ENCODE measurements at regions not wholly inside any gene's neighbourhood (a gene's known extent, or its start where the extent isn't known, plus 50 kb on each side); places are given as distances from the start of the nearest gene placed in this dataset.

- no peak overlapping the region for H3K9ac ChIP-seq (replicated peaks; ENCODE audit: extremely low read depth, insufficient read depth, low read length)
- FAIRE-seq = no peak
- no peak overlapping the region for H3K4me2 ChIP-seq (ENCODE audit: insufficient read depth, low read length)
- dilution Hi-C loops (cut with MboI; ENCODE audit: extremely low pct_ligation_motif_present, low sequenced_read_pairs) (no loop called here), intact Hi-C loops (cut with micrococcal nuclease) (no loop called here)
- H3K4me3 ChIP-seq (replicated peaks in 1 of 3; ENCODE audit: insufficient read depth in 1 of 3, low read depth in 1 of 3, low read length in 3 of 3) = no peak overlapping the region
- ChIA-PET CTCF (no interaction called here), POLR2A (no interaction called here)
- no TSS peak for BruUV-seq (replicated peaks)
- no peak overlapping the region for H3K27ac ChIP-seq (ENCODE audit: insufficient read depth, low read depth, low read length)
- no peaks in the 10 kb centered on the region for H3K9me1 ChIP-seq (replicated peaks; ENCODE audit: control insufficient read depth, extremely low read depth, insufficient read depth, low read length)
- H4K20me1 ChIP-seq (replicated peaks; ENCODE audit: control insufficient read depth, extremely low read depth, insufficient read depth, low read length) = no peaks in the 10 kb centered on the region
- H3K36me3 ChIP-seq (ENCODE audit: control insufficient read depth in 2 of 2, extremely low read depth in 1 of 2, insufficient read depth in 2 of 2, low read length in 2 of 2) = no peaks in the 10 kb centered on the region
- no peaks in the 10 kb centered on the region for H3K79me2 ChIP-seq (ENCODE audit: control insufficient read depth, insufficient read depth, low read length)
- peaks cover 9 to 12% of the 10 kb centered on the region in 2 experiments for H3K27me3 ChIP-seq (ENCODE audit: control insufficient read depth in 2 of 2, insufficient read depth in 2 of 2, low read length in 2 of 2)
- no peaks in the 10 kb centered on the region for H3K4me1 ChIP-seq (ENCODE audit: control insufficient read depth, extremely low read depth, insufficient read depth, low read length)
- no peak for TF ChIP-seq GATA2 (IDR thresholded peaks at IDR 0.05; ENCODE audit: insufficient read depth, insufficient read length, low read depth, low read length)
- no peak for TF ChIP-seq MYC (IDR thresholded peaks at IDR 0.05; ENCODE audit: low read depth, low read length)
- TF ChIP-seq EZH2 (IDR thresholded peaks at IDR 0.05; ENCODE audit: borderline replicate concordance, low read depth, low read length, severe bottlenecking) = no peak
- no peak for TF ChIP-seq JUN (IDR thresholded peaks at IDR 0.05; ENCODE audit: borderline replicate concordance, insufficient read depth, insufficient read length, low read depth)
- TF ChIP-seq MAX (IDR thresholded peaks at IDR 0.05; ENCODE audit: insufficient read depth, insufficient read length) = no peak
- TF ChIP-seq FOS (IDR thresholded peaks at IDR 0.05; ENCODE audit: borderline replicate concordance, insufficient read depth, low read length) = no peak
- no peak for TF ChIP-seq CTCF (IDR thresholded peaks at IDR 0.05; ENCODE audit: extremely low read depth in 1 of 2, insufficient read depth in 1 of 2, low read depth in 1 of 2, low read length in 2 of 2)
- TF ChIP-seq POLR2A (IDR thresholded peaks at IDR 0.05; ENCODE audit: low read depth, low read length) = no peak
- no peak for TF ChIP-seq POLR2AphosphoS5 (IDR thresholded peaks at IDR 0.05; ENCODE audit: insufficient read depth, low read depth, low read length)
- DNase-seq (ENCODE audit: low read depth, low spot score) = no peak
- H3K9me3 ChIP-seq (replicated peaks; ENCODE audit: control insufficient read depth, insufficient read depth, low read length) = no peaks in the 10 kb centered on the region
- H2AFZ ChIP-seq (ENCODE audit: low read depth, low read length) = no peak overlapping the region
These were observed 55.9 kb upstream of the ATL2 start for GRCh38 chr2:38432820-38433606.
